Fibroblast of the aortic adventitia (primary cell): ENCODE measurements at regions not wholly inside any gene's neighbourhood (a gene's known extent, or its start where the extent isn't known, plus 50 kb on each side); places are given as distances from the start of the nearest gene placed in this dataset. TPM values are rescaled to one million over a fixed set of nuclear protein-coding genes. Genes with fewer than 3 reads are reported as not detected.

ENCODE experiments used
- small RNA-seq: library from RNA; depleted of rRNA; stranded (forward); fragments of <200 nt; gene quantifications from one replicate; pipeline ENCODE3, GENCODE V24; 2012

Small RNA genes lying in the stretch of these regions (small RNA-seq; reads per million reads assigned to genes)
- gene AC104058.1: not detected
